ENCODE measurements at regions not wholly inside any gene's neighbourhood (a gene's known extent, or its start where the extent isn't known, plus 50 kb on each side); places are given as distances from the start of the nearest gene placed in this dataset.

DNA sequence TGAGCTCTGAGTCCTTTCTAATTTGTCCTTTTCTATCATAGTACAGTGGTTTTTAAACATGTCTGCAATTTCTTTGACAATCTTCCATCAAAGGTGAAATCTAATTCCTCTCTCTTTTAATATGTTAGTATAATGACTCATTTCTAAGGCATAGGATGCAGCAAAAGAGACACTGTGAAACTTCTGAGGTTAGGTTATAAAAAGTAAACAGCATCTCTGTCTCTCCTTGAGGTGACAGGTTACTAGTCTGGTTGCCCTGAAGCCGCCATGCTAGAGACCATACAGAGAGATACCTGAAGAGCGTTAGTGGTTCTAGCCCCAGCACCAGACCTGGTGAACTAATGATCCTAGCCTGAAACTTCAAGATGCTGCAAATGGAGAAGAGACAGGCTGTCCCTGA lies 114.3 kb downstream of the PPM1A start:
- TF ChIP-seq, protein P1, sequence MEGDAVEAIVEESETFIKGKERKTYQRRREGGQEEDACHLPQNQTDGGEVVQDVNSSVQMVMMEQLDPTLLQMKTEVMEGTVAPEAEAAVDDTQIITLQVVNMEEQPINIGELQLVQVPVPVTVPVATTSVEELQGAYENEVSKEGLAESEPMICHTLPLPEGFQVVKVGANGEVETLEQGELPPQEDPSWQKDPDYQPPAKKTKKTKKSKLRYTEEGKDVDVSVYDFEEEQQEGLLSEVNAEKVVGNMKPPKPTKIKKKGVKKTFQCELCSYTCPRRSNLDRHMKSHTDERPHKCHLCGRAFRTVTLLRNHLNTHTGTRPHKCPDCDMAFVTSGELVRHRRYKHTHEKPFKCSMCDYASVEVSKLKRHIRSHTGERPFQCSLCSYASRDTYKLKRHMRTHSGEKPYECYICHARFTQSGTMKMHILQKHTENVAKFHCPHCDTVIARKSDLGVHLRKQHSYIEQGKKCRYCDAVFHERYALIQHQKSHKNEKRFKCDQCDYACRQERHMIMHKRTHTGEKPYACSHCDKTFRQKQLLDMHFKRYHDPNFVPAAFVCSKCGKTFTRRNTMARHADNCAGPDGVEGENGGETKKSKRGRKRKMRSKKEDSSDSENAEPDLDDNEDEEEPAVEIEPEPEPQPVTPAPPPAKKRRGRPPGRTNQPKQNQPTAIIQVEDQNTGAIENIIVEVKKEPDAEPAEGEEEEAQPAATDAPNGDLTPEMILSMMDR (conservative IDR thresholded peaks at IDR 0.05; ENCODE audit: low read depth in 2 of 2), result no peak
- TF ChIP-seq EZH2 (IDR thresholded peaks at IDR 0.05; ENCODE audit: low read depth, unreplicated experiment), result no peak
- no peak for TF ChIP-seq POLR2AphosphoS5 (IDR thresholded peaks at IDR 0.05; ENCODE audit: low read depth)
- TF ChIP-seq REST (IDR thresholded peaks at IDR 0.05; ENCODE audit: unreplicated experiment), result no peak

All from GM23338 (cell line).